ENCODE measurements at regions not wholly inside any gene's neighbourhood (a gene's known extent, or its start where the extent isn't known, plus 50 kb on each side); places are given as distances from the start of the nearest gene placed in this dataset.

- no peak for DNase-seq
Measured at GRCh38 chr2:60091894-60092293, 461.6 kb downstream of the BCL11A start.

GRCh38 chr2:60091266-60091665 lies 462.2 kb downstream of the BCL11A start:
- no peak for DNase-seq

GRCh38 chr2:60079562-60079961 lies 473.9 kb downstream of the BCL11A start:
- DNase-seq, result peak; percentile 19 to 47

- DNase-seq, result no peak
Measured at GRCh38 chr2:60075048-60075447, 478.4 kb downstream of the BCL11A start.

- no peak for DNase-seq
Measured at GRCh38 chr2:60073201-60073600, 480.3 kb downstream of the BCL11A start.

GRCh38 chr2:60072609-60073008 lies 480.8 kb downstream of the BCL11A start:
- DNase-seq, result peak in 1 of 2 experiments; percentile 3

GRCh38 chr2:60071490-60071831 lies 482.0 kb downstream of the BCL11A start:
- peak; percentile 32 to 46 for DNase-seq

- DNase-seq, result no peak
Measured at GRCh38 chr2:60070736-60071489, 482.5 kb downstream of the BCL11A start.

GRCh38 chr2:60070196-60070595 lies 483.3 kb downstream of the BCL11A start:
- no peak for DNase-seq

GRCh38 chr2:60068755-60069154 lies 484.7 kb downstream of the BCL11A start:
- DNase-seq, result no peak

GRCh38 chr2:60067006-60067405 lies 486.4 kb downstream of the BCL11A start:
- no peak for DNase-seq

- DNase-seq, result no peak
Measured at GRCh38 chr2:60066096-60066839, 487.2 kb downstream of the BCL11A start.

GRCh38 chr2:60064687-60065389 lies 488.6 kb downstream of the BCL11A start:
- DNase-seq, result no peak

- DNase-seq, result peak; percentile 58 to 59
Measured at GRCh38 chr2:60058781-60059180, 494.7 kb downstream of the BCL11A start.

- no peak for DNase-seq
Measured at GRCh38 chr2:60054571-60055340, 498.7 kb downstream of the BCL11A start.

GRCh38 chr2:60053791-60054190 lies 499.7 kb downstream of the BCL11A start:
- DNase-seq, result no peak

GRCh38 chr2:60052601-60053000 lies 500.9 kb downstream of the BCL11A start:
- no peak for DNase-seq

- DNase-seq, result no peak
Measured at GRCh38 chr2:60051991-60052390, 501.5 kb downstream of the BCL11A start.

- DNase-seq, result no peak
Measured at GRCh38 chr2:60047944-60048525, 505.4 kb downstream of the BCL11A start.

- DNase-seq, result no peak
Measured at GRCh38 chr2:60047347-60047746, 506.1 kb downstream of the BCL11A start.

GRCh38 chr2:60046529-60046928 lies 506.9 kb downstream of the BCL11A start:
- DNase-seq, result no peak

GRCh38 chr2:60045456-60045855 lies 508.0 kb downstream of the BCL11A start:
- no peak for DNase-seq

GRCh38 chr2:60044484-60044883 lies 509.0 kb downstream of the BCL11A start:
- no peak for DNase-seq

All from Kasumi-1 (cell line).